GM18870 (cell line): ENCODE measurements at regions not wholly inside any gene's neighbourhood (a gene's known extent, or its start where the extent isn't known, plus 50 kb on each side); places are given as distances from the start of the nearest gene placed in this dataset.
"Not testable (repeated sequence)": the region's sequence is repeated elsewhere in the genome, so short reads cannot be mapped to it uniquely, and the experiment has no call there.

Experiments used
- ATAC-seq: cut with Tn5 transposase; IDR thresholded peaks from one replicate; pipeline ENCODE4 v1.9.1; 2021; ENCODE audit warnings: moderate library complexity; ENCODE audit not compliant: unreplicated experiment

DNA sequence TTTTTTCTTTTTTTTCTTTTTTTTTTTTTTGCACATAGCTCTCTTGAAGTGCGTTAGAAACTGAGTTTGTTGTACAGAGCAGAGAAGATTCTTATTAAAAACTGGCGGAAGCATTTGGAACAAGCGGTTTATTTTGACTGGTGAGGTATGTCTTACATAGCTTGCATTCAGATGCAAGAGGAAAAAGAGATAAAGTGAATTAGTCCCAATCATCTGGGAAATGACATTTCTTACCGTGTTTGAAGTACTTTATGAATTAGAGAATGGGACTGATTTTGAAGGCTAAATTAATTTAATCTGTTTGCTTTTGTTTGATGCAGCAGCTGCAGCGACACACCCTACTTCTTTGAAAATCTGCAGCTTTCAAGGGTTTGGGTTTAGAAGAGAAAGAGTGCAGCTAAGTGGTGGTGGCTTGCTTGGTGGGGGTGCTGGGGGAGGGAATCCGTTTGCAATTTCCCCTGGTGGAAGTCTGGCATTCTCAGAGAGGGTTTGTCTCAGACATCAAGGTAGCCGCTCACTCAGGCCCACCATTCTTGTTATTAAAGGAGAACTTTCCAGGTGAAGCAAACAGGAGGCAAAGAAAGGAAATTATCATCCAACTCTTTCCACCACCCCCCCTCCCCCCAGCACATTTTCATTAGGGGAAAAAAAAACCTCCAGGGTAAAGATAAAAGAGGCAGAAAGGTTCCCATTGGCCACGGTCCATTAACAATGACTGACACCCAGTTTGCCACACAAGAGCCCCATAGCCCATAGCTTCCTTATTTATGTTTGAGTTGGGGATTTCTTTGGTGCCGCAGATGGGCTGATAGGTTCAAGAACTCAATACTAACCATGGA is 231.7 kb downstream of the SKIDA1 start:
- no peak for ATAC-seq

DNA sequence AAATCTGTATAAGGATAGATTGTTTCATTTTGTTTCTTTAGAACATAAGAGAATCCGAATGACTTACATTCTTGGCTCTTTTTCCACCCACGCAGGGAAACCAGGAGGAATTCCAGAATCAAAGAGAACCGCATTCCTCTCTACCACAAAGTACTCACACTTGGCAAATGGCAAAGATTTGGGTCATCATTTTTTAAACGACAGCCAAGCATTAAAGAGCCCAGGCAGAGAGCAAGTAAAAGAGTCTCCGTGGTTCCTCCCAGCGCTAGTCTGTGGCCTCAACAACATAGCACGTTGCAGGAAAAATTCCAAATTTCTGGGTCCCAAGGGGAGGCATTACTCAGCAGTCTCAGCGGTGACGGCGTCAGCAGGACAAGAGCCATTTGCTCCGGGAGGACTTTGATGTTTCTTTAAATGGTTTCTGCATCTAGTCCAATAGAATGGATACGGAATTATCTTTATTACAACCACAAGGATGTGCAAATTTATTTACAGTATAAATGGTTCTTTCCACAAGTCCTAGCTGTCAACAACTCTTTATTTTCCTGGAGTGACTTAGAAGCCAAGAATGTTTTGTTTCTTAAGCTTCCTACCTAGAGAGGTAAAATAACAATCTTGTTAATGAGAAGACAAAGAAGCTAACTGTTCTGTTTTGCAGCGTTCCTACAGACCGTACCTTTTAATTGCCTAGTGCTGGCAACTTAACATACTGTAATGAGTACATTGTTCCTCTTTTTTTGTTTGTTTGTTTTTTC is 232.5 kb downstream of the SKIDA1 start:
- ATAC-seq, result no peak

DNA sequence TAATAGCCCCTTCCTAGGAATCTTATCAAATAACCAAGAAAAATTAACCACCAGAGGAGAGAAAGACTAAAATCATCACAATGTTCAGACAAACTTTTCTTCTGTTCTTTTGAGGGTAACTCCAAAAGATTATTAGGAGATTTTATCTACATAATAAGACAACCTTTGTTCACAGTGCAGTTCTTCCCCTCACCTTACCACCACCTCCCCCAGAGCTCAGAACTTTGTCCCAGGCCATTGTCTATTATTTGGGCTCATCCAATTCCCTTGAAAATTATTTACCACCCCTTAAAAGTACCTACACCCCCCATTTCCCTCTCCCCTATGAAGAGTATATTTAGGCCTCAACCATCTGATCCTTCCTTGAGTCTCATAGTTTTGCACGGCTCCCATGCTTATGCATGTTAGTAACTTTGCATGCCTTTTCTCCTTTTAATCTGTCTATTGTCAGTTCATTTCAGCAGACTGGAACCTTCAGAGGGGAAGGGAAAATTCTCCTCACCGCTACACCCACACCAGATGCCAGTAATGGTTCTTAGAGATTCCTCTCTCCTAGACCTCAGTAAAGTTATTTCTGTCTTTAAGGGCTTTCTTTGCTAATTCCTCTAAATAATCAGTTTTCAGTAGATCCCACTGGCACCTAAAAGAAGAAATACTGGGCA is 234.9 kb downstream of the SKIDA1 start:
- ATAC-seq, result no peak

DNA sequence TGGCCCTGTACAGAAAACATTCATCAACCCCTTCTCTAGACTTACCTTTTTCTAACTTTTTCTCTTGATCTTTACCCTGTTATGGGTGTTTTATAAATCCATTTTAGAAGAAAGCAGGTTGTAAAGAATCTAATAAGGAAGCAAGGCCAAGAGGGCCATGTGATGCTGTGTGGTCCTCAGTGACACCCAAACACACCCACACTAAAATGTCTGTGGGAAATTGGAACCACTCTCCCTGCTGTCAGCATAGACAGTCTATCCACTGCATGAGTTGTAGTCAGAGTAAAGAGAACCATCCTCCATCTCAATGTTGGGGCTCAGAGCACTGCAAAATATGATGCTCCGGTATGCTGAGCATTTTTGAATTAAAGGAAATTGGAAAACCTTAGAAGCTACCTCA is 235.5 kb downstream of the SKIDA1 start:
- no peak for ATAC-seq

DNA sequence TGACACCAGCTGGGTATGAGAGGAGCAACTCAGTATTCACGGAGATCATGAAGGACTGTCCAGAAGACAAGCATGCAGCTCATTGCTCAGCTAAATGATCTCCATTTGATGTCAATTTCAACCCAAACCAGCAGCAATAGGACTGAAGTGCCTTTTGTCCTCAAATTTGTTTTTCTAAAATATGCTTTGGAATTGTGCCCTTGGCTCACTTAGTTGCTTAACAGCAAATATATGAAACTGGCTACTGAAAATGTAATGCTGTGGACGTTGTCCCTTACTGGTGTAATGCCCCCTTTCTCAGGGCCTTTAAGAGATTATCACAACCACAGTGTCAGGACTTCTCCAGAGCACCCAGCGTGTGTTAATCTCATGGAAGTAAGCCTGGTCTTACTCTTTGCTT is 236.2 kb downstream of the SKIDA1 start:
- no peak for ATAC-seq

DNA sequence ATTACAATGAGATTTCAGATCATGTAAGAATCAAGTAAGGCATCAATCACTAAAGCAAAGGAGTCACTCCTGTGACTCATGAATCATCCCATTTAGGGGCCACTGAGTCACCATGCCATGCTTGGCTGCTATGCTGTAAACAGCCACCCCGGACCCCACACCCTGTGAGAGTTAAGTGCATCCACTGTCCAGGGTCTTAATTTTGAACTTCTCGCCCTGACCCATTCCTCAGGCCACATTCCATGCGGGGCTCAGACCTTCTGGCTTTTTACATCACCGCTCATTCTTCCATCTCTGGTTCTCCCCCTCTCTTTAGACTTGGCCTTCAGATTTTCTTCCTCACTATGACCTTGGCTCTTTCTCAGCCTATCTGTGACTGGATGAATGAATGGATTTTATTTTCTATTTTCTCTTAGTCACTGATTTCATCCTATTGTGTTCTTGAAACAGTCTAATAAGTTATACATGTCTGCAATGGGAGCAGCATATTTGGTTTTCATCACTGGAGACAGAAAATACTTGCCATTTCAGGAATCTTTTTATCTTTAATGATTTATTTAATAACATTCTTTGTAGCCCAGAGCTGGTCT is 239.6 kb downstream of the SKIDA1 start:
- no peak for ATAC-seq

DNA sequence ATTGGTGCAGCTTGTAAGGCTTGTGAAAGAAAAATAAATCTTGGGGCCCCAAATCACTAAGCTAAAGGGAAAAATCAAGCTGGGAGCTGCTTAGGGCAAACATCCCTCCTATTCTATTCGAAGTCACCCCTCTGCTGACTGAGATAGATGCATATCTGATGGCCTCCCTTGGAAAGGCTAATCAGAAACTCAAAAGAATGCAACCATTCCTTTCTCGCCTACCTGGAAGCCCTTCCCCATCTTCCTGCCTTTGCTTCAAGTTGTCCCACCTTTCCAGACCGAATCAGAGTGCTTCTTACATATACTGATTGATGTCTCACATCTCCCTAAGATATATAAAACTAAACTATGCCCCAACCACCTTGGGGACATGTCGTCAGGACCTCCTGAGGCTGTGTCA is 240.3 kb downstream of the SKIDA1 start:
- ATAC-seq, result no peak

DNA sequence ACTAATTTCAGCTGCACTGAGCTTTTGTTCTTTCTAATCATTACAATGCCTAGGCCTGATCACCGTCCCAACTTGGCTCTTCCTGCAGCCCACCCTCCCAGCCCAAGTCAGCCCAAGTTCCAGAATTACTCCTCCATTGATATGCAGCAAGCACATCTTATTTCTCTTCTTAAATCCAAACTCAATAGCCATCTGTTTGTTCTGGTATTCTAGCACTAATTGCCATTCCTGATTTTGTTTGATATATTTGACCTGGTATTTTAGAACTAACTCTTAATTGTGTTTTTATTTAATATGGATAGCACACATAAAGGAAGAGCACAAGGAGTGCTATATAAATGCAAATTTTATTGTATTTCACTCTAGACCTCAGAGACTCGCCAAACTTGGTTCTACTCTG is 241.2 kb downstream of the SKIDA1 start:
- ATAC-seq, result no peak

DNA sequence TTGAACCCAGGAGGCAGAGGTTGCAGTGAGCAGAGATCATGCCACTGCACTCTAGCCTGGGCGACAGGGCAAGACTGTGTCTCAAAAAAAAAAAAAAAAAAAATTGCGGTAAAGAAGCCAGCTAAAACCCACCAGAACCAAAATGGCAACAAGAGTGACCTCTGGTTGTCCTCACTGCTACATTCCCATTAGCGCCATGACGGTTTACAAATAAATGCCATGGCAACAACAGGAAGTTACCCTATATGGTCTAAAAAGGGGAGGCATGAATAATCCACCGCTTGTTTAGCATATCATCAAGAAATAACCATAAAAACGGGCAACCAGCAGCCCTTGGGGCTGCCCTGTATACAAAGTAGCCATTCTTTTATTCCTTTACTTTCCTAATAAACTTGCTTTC is 242.4 kb downstream of the SKIDA1 start:
- ATAC-seq, result not testable (repeated sequence)

DNA sequence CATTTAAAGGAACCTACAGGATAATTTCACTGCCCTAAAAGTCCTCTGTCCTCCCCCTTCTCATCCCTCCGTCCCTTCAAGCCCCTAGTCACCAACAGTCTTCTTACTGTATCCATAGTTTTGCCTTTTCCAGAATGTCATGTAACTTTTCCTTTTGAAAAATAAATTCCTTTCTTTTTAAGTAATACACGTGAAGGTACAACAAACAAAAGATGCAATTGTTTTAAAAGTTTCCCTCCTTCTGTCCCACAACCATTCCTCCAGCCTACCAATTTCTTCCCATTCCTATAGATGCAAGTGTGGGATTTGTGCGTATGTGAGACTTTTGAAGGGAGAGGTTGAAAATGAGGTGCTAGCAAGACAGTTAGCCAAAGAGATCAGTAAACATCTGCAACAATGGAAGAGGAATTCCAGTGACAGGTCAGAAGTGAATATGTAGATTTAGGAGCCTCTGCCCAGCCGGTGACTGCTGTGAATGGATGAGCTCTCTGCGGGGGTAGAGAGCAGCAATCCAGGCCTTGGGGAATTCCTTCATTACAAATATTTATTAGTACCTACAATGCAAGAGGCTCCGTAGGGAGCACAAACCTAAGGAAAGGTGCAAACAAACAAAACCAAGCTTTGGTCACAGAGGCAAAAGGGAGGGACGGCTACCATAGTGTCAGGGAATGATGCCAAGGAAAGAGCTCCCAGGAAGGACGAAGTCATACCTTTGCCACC is 243.6 kb downstream of the SKIDA1 start:
- ATAC-seq, result no peak

DNA sequence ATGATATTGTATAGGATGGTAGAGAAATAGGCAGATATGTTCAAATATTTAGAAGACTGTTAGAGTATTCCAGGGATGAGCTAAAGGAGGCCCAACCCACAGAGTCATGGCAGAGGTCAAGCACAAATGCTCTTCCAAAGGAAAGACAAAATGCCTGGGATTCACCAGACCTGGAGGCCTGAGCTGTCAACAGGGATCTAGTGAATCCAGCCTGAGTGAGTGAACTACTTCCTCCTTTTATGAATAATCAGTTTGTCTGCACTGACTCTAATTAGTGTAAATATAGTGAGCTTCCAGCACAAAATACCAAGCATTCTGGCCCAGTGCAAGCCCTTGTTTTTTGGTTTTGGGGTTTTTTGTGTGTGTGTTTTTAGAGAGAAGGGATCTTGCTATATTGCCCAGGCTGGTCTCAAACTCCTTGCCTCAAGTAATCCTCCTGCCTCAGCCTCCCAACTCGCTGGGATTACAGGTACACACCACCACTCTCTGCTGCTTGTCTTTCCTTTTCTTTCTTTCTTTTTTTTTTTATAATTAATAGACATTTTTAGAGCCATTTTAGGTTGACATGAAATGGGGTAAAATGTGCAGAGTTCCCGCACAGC is 244.4 kb downstream of the SKIDA1 start:
- no peak for ATAC-seq

DNA sequence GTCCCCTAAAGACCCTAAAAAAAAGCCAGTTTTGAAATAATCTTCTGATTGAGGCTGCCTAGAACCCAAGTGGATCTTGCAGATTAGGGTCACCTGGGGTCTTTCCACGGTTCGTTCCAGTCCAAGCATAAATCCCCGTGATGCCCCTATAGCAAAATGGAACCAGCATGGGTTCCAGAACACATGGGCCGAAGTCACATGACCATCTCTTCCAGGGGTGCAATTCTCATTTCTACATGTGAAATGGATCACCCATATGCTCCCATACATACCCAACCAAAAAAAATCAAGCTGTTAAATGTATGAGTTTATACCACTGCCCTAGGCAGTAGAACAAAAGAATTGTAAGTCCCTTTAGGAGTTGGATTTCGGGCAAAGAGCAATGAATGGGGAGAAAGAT is 245.4 kb downstream of the SKIDA1 start:
- ATAC-seq, result no peak

DNA sequence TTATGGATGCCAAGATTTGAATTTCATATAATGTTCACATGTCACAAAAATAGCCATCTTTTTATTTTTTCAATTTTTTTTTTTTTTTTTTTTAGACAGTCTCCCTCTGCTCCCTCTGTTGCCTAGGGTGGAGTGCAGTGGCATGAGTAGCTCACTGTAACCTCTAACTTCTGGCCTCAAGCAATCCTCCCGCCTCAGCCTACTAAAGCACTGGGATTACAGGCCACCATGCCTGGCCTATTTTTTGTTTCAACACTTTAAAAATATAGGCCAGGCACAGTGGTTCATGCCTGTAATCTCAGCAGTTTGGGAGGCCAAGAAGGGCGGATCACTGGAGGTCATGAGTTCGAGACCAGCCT is 246.3 kb downstream of the SKIDA1 start:
- ATAC-seq, result no peak

DNA sequence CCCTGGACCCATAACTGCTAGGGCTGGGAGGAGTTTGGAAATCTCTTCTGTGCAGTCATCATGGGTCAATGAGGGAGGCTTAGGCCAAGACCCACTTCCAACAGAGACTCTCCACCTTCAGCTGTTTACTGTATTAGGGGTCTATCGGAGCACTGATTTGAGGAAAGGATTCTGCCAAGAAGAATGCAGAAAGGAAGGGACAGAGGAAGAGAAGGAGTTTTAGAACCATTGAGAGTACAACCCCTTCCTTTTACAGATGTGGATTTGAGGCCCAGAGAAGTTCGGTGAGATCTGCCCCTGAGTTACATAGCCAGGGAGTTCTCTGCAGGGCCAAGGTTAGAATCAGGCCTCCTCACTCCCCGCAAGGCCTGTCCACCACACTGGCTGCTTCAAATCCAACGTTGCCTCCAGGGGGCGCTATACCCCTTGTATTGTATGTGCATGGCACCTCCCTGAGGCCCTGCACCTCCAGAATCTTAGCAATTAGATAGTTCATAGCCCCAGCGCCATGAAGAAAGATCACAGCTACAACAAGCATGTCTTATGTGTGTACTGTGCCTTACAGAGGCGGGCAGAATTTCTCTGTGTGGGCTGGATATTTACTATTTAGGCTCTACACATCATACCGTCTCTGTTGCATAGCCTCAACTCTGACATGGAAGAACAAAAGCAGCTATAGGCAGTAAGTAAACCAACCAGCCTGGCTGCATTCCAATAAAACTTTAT is 246.8 kb downstream of the SKIDA1 start:
- ATAC-seq, result peak; percentile 97

DNA sequence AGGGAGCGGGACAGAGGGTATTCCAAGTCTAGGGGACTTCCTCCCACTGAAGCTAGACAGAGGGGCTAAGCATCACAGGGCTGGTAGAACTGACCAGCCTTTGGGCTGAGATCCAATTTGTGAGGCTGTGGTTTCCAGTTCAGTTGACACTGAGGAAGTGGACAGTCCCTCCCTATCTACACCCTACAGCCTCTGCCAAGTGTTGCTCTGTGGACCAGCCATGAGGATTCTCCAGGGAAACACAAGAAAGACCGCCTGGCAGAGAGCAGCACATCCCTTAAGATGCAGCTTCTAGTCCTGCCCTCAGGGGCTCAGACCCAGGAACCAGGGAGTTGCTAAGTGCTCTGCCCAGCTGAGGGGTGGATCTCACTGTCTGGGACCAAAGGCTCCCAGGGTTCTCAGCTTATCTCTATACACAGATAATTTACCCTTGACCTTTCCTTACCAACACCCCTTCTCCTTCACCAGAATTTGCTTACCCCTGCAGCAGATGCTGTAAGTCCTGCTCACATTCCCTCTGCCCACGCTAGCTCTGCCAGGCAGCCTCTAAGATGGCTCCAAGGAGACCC is 252.0 kb downstream of the SKIDA1 start:
- no peak for ATAC-seq

DNA sequence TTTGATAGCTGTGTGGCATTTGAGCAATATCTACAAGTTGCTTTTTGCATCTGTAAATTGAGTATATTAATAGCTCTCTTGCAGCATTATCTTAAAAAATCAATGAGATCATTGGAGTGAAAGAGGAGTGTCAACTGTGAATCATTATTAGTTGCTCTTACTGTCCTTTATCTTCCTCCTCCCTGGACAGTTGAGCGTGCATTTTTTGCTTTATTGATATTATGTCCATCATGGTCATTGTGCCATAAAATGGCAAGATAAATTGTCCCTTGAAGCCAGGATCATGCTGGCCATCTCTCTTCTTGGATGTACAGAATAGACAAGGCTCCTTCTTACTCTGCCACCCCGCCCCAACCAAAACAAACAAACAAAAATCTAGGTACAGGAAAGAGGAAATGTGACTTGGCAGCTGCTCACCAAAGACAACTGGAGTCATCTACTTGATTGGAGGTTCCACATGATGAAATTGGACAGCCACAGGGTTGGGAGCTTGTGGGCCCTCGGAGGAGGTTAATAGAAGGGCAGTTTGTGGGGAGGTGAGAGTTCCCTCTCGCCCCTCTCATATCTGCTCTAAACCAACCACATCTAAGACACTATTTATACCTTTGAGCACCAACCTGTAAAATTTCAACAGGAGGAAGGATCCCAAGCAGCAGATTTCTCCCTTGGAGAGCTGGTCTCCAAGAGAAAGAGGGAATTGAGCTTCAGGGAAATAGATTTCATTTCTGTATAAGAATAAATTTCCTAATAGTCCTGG is 252.7 kb downstream of the SKIDA1 start:
- no peak for ATAC-seq

DNA sequence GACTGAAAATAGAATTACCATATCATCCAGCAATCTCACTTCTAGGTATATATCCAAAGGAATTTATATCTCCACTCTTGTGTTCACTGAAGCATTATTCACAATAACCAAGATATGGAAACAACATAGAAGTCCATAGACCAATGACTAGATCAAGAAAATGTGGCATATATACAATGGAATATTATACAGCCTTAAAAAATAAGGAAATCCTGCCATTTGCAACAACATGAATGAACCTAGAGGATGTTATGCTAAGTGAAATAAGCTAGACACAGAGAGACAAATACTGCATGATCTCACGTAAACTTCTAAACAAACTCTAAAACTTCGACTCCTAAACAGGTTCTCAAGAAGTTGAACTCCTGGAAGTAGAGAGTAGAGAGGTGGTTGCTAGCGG is 254.5 kb downstream of the SKIDA1 start:
- ATAC-seq, result no peak

DNA sequence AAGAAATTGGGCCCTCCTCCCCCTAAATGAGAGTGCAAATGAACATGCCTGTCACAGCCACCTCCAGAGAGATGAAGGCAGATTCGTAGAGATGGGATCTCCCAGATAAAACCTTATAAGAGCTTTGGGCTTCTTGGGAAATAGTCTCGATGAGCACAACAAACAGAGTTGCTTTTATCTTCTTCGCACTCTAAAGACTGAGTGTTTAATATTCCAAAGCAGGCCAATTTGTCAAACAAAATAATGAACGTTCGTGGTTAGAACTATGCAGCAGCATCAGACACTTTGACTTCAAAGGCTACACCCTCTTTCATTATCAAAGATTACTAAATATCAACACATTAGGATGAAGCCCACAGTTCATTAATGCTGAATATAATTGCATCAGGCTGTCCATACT is 256.2 kb downstream of the SKIDA1 start:
- no peak for ATAC-seq

DNA sequence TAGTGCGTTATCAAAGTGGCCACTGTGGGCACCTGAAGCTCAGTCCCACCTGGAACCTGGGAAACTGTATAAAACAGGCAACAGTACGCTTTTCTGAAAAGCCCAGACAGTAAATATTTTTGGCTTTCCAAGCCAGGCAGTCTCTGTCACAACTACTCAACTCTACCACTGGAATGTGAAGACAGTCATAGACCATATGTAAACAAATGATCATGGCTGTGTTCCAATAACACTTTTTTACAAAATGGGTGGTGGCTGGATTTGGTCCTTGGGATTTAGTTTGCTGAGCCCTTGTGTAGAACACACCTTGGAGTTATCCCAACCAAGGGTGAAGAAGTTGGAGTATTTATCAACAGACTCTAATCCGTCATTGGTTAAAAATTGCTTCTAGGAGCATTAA is 259.9 kb downstream of the SKIDA1 start:
- ATAC-seq, result no peak
